Gastroesophageal sphincter (tissue), 3 donors: ENCODE measurements at regions not wholly inside any gene's neighbourhood (a gene's known extent, or its start where the extent isn't known, plus 50 kb on each side); places are given as distances from the start of the nearest gene placed in this dataset.

Experiments
- POLR2A ChIP-seq, 2 donors: fragments of 450-650 bp; IDR thresholded peaks; one replicate each; pipeline ENCODE4 v1.6.1; 2017; ENCODE audit warnings: antibody characterized with exemption in 2 of 2, mild to moderate bottlenecking in 2 of 2, moderate library complexity in 1 of 2
- POLR2AphosphoS5 ChIP-seq: sonication (generic); formaldehyde crosslinking; IDR thresholded peaks from one replicate; pipeline ENCODE4 v1.6.1; 2017; ENCODE audit warnings: antibody characterized with exemption
- TF ChIP-seq, protein P1 (sequence below), 4 experiments: fragments of 200-600 bp in 2 of 4; fragments of 450-650 bp in 2 of 4; sonication (generic) in 1 of 4; IDR thresholded peaks; one replicate each; pipeline ENCODE4 v1.5.1; 2017 to 2019; ENCODE audit warnings: antibody characterized with exemption in 4 of 4, mild to moderate bottlenecking in 2 of 4, moderate library complexity in 2 of 4

DNA sequence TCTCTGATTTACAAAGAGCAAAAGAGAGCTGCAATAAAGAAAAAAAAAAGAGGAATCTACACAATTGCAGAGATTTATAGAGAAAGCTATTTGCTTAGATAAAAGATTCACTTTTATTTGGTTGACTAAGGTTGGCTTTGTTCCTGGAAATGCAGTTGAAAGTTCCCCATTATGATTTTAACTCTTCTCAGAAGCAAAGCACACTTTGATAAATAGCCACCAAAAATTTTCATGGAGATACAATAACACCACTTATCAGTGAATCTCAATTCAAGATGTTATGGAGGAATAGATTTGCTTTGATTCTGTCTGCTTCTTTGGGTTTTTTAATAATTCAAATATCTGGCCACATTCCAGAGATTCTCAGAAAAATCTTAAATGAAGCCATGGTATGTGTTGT is 88.5 kb upstream of the ANO3 start:
- TF ChIP-seq, protein P1, sequence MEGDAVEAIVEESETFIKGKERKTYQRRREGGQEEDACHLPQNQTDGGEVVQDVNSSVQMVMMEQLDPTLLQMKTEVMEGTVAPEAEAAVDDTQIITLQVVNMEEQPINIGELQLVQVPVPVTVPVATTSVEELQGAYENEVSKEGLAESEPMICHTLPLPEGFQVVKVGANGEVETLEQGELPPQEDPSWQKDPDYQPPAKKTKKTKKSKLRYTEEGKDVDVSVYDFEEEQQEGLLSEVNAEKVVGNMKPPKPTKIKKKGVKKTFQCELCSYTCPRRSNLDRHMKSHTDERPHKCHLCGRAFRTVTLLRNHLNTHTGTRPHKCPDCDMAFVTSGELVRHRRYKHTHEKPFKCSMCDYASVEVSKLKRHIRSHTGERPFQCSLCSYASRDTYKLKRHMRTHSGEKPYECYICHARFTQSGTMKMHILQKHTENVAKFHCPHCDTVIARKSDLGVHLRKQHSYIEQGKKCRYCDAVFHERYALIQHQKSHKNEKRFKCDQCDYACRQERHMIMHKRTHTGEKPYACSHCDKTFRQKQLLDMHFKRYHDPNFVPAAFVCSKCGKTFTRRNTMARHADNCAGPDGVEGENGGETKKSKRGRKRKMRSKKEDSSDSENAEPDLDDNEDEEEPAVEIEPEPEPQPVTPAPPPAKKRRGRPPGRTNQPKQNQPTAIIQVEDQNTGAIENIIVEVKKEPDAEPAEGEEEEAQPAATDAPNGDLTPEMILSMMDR (IDR thresholded peaks at IDR 0.05): no peak
- TF ChIP-seq POLR2A (IDR thresholded peaks at IDR 0.05) (no peak), POLR2AphosphoS5 (no peak)
